Gastrocnemius medialis (tissue), 4 donors: ENCODE measurements at regions not wholly inside any gene's neighbourhood (a gene's known extent, or its start where the extent isn't known, plus 50 kb on each side); places are given as distances from the start of the nearest gene placed in this dataset.

Experiments used
- POLR2A ChIP-seq, 2 donors: fragments of 450-650 bp; IDR thresholded peaks; one replicate each; pipeline ENCODE4 v1.6.1; 2017; ENCODE audit warnings: antibody characterized with exemption in 2 of 2, mild to moderate bottlenecking in 2 of 2, moderate library complexity in 2 of 2
- TF ChIP-seq, protein P1 (sequence below), 5 experiments: fragments of 450-650 bp in 3 of 5; fragments of 200-600 bp in 2 of 5; sonication (generic) in 2 of 5; IDR thresholded peaks in 4 of 5; conservative IDR thresholded peaks in 1 of 5; 1 replicate in 4 of 5; 2 replicates in 1 of 5; pipeline ENCODE4 v1.5.1; 2016 to 2019; ENCODE audit warnings: antibody characterized with exemption in 5 of 5, mild to moderate bottlenecking in 3 of 5, moderate library complexity in 3 of 5

- TF ChIP-seq, protein P1, sequence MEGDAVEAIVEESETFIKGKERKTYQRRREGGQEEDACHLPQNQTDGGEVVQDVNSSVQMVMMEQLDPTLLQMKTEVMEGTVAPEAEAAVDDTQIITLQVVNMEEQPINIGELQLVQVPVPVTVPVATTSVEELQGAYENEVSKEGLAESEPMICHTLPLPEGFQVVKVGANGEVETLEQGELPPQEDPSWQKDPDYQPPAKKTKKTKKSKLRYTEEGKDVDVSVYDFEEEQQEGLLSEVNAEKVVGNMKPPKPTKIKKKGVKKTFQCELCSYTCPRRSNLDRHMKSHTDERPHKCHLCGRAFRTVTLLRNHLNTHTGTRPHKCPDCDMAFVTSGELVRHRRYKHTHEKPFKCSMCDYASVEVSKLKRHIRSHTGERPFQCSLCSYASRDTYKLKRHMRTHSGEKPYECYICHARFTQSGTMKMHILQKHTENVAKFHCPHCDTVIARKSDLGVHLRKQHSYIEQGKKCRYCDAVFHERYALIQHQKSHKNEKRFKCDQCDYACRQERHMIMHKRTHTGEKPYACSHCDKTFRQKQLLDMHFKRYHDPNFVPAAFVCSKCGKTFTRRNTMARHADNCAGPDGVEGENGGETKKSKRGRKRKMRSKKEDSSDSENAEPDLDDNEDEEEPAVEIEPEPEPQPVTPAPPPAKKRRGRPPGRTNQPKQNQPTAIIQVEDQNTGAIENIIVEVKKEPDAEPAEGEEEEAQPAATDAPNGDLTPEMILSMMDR (IDR thresholded peaks at IDR 0.05 in 4 of 5, conservative IDR thresholded peaks at IDR 0.05 in 1 of 5) = no peak
- TF ChIP-seq POLR2A (IDR thresholded peaks at IDR 0.05) = no peak
These were observed 214.1 kb upstream of the PLEKHG7 start for GRCh38 chr12:92488735-92489134.
